Esophagus muscularis mucosa (tissue), 3 donors: ENCODE measurements at regions not wholly inside any gene's neighbourhood (a gene's known extent, or its start where the extent isn't known, plus 50 kb on each side); places are given as distances from the start of the nearest gene placed in this dataset.

Source experiments
- CTCF ChIP-seq, 3 experiments: fragments of 200-600 bp in 2 of 3; fragments of 450-650 bp in 1 of 3; sonication (generic) in 2 of 3; IDR thresholded peaks; one replicate each; pipeline ENCODE4 v1.5.1; 2017 to 2019; ENCODE audit warnings: antibody characterized with exemption in 3 of 3, mild to moderate bottlenecking in 2 of 3, moderate library complexity in 1 of 3
- POLR2A ChIP-seq: fragments of 450-650 bp; IDR thresholded peaks from one replicate; pipeline ENCODE4 v1.6.1; 2017; ENCODE audit warnings: antibody characterized with exemption, moderate library complexity, mild to moderate bottlenecking, low read depth

- TF ChIP-seq CTCF (IDR thresholded peaks at IDR 0.05), result no peak
- TF ChIP-seq POLR2A, result no peak
Measured at GRCh38 chr5:155746367-155747038, 580.5 kb upstream of the SGCD start.
